Progenitor cell of endocrine pancreas (in vitro differentiated cells): ENCODE measurements at regions not wholly inside any gene's neighbourhood (a gene's known extent, or its start where the extent isn't known, plus 50 kb on each side); places are given as distances from the start of the nearest gene placed in this dataset.

Source experiments
- DNase-seq: peaks from one replicate; pipeline ENCODE4 v3.0.0; 2021; ENCODE audit warnings: low spot score; ENCODE audit not compliant: unreplicated experiment
- H3K27ac Mint-ChIP-seq: 2 replicates; pipeline ENCODE4 v1.8.0; 2021; ENCODE audit warnings: mild to moderate bottlenecking, moderate library complexity, mixed read lengths
- H3K27me3 Mint-ChIP-seq: 2 replicates; pipeline ENCODE4 v1.8.0; 2021; ENCODE audit warnings: mixed read lengths
- H3K36me3 Mint-ChIP-seq: 2 replicates; pipeline ENCODE4 v1.8.0; 2022; ENCODE audit warnings: mixed read lengths; ENCODE audit not compliant: insufficient read depth
- H3K4me1 Mint-ChIP-seq: 2 replicates; pipeline ENCODE4 v1.8.0; 2021; ENCODE audit warnings: low read depth, mixed read lengths
- H3K4me3 Mint-ChIP-seq: 2 replicates; pipeline ENCODE4 v1.8.0; 2021; ENCODE audit warnings: low read depth, mild to moderate bottlenecking, moderate library complexity, mixed read lengths
- H3K9me3 Mint-ChIP-seq: 2 replicates; pipeline ENCODE4 v1.8.0; 2021; ENCODE audit warnings: low read depth, mixed read lengths
- CTCF ChIP-seq: fragments of 200-600 bp; sonication (generic); IDR thresholded peaks from one replicate; pipeline ENCODE4 v1.5.0; 2021; ENCODE audit warnings: antibody characterized with exemption, mild to moderate bottlenecking; ENCODE audit not compliant: unreplicated experiment

- Mint-ChIP-seq H3K9me3 (peaks cover 25% of the 10 kb centered on the region), H3K27me3 (no peaks in the 10 kb centered on the region), H3K27ac (no peak overlapping the region), H3K4me1 (peaks cover 8% of the 10 kb centered on the region), H3K36me3 (peaks cover 6% of the 10 kb centered on the region), H3K4me3 (no peak overlapping the region)
- DNase-seq: no peak
- no peak for TF ChIP-seq CTCF
Measured at GRCh38 chr5:163361450-163361849, 75.9 kb upstream of the CCNG1 start.

DNA sequence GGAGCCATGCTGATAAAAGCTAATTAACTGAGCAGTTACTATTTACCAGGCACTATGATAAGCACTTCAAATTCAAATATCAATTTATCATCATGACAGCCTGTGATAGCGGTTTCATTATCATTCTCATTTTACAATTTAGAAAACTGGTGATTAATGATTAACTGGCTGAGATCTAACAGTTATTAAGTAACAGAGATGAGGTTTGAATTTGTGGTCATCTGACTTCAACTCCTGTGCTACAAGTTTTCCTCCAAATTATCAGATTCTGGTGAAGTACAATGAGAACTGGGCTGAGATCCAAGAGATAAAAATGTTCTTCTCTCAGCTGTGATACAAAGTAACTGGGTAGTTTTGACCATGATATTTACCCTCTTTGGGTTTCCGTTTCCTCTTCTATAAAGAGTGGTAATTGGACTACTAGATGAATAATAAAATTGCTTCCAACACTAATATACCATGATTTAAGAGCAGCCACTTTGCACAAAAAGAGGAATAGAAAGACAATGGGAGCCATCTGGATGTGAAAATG lies 74.5 kb upstream of the CCNG1 start:
- Mint-ChIP-seq H3K36me3 (peaks cover 10% of the 10 kb centered on the region), H3K27me3 (no peaks in the 10 kb centered on the region), H3K9me3 (peaks cover 26% of the 10 kb centered on the region), H3K4me1 (peaks cover 8% of the 10 kb centered on the region), H3K4me3 (no peak overlapping the region), H3K27ac (no peak overlapping the region)
- DNase-seq: no peak
- TF ChIP-seq CTCF: no peak

- H3K27ac Mint-ChIP-seq: no peak overlapping the region
- no peak for DNase-seq
- no peak for TF ChIP-seq CTCF
- peaks cover 27% of the 10 kb centered on the region for H3K9me3 Mint-ChIP-seq
- no peaks in the 10 kb centered on the region for H3K27me3 Mint-ChIP-seq
- H3K4me1 Mint-ChIP-seq: peaks cover 8% of the 10 kb centered on the region
- no peak overlapping the region for H3K4me3 Mint-ChIP-seq
- H3K36me3 Mint-ChIP-seq: peaks cover 10% of the 10 kb centered on the region
Measured at GRCh38 chr5:163363389-163363788, 74.0 kb upstream of the CCNG1 start.

GRCh38 chr5:163366757-163367156 lies 70.6 kb upstream of the CCNG1 start:
- TF ChIP-seq CTCF: no peak
- DNase-seq: no peak
- Mint-ChIP-seq H3K4me1 (peaks cover 8% of the 10 kb centered on the region), H3K9me3 (peaks cover 23% of the 10 kb centered on the region), H3K36me3 (peaks cover 9% of the 10 kb centered on the region), H3K27me3 (no peaks in the 10 kb centered on the region), H3K27ac (no peak overlapping the region), H3K4me3 (no peak overlapping the region)

- H3K4me1 Mint-ChIP-seq: peaks cover 15% of the 10 kb centered on the region
- no peaks in the 10 kb centered on the region for H3K27me3 Mint-ChIP-seq
- no peak for DNase-seq
- peaks cover 5% of the 10 kb centered on the region for H3K36me3 Mint-ChIP-seq
- no peak overlapping the region for H3K27ac Mint-ChIP-seq
- peaks cover 11% of the 10 kb centered on the region for H3K9me3 Mint-ChIP-seq
- H3K4me3 Mint-ChIP-seq: no peak overlapping the region
- TF ChIP-seq CTCF: no peak
Measured at GRCh38 chr5:163369776-163370385, 67.5 kb upstream of the CCNG1 start.
